Neuronal stem cell (in vitro differentiated cells): ENCODE measurements at regions not wholly inside any gene's neighbourhood (a gene's known extent, or its start where the extent isn't known, plus 50 kb on each side); places are given as distances from the start of the nearest gene placed in this dataset.

ENCODE experiments used
- DNase-seq: peaks from one replicate; pipeline ENCODE4 v3.0.0-alpha.2; 2013; ENCODE audit warnings: low spot score
- H2AFZ ChIP-seq: one replicate; pipeline ENCODE4 v1.6.1; 2013; ENCODE audit warnings: mild to moderate bottlenecking, low read length, inconsistent platforms
- H2AK5ac ChIP-seq: 2 replicates; pipeline ENCODE4 v1.6.1; 2013; ENCODE audit warnings: low read depth, mild to moderate bottlenecking, inconsistent platforms, low read length, moderate library complexity, mixed read lengths
- H2BK120ac ChIP-seq: 2 replicates; pipeline ENCODE4 v1.6.1; 2013; ENCODE audit warnings: low read depth, mild to moderate bottlenecking, inconsistent platforms, low read length, moderate library complexity, mixed read lengths
- H2BK12ac ChIP-seq: one replicate; pipeline ENCODE4 v1.6.1; 2013; ENCODE audit warnings: low read length, inconsistent platforms
- H2BK15ac ChIP-seq: 2 replicates; pipeline ENCODE4 v1.6.1; 2013; ENCODE audit warnings: mild to moderate bottlenecking, low read length, inconsistent platforms, mixed read lengths
- H2BK5ac ChIP-seq: one replicate; pipeline ENCODE4 v1.6.1; 2013; ENCODE audit warnings: inconsistent platforms, mild to moderate bottlenecking, low read length, moderate library complexity
- H3K14ac ChIP-seq: one replicate; pipeline ENCODE4 v1.6.1; 2013; ENCODE audit warnings: low read length, inconsistent platforms
- H3K18ac ChIP-seq: 2 replicates; pipeline ENCODE4 v1.6.1; 2013; ENCODE audit warnings: low read length, inconsistent platforms
- H3K23ac ChIP-seq: 2 replicates; pipeline ENCODE4 v1.6.1; 2013; ENCODE audit warnings: low read depth, mild to moderate bottlenecking, mixed read lengths, low read length, inconsistent platforms; ENCODE audit not compliant: poor library complexity
- H3K27ac ChIP-seq: replicated peaks from 3 replicates; pipeline ENCODE4 v1.5.1; 2013; ENCODE audit warnings: low read length, inconsistent platforms
- H3K27me3 ChIP-seq, 3 experiments: 2 replicates each; pipeline ENCODE4 v1.6.1; 2013; ENCODE audit warnings: low read length in 3 of 3, mild to moderate bottlenecking in 2 of 3, inconsistent platforms in 1 of 3, low read depth in 1 of 3, mixed read lengths in 1 of 3, moderate library complexity in 1 of 3; ENCODE audit not compliant: control insufficient read depth in 3 of 3, insufficient read depth in 3 of 3
- H3K36me3 ChIP-seq, 2 donors: replicated peaks in 1 of 2; 2 replicates each; pipeline ENCODE4 v1.6.1; 2013; ENCODE audit warnings: low read length in 2 of 2; ENCODE audit not compliant: control insufficient read depth in 2 of 2, insufficient read depth in 2 of 2
- H3K4ac ChIP-seq: 2 replicates; pipeline ENCODE4 v1.6.1; 2013; ENCODE audit warnings: inconsistent platforms, mild to moderate bottlenecking, low read length, moderate library complexity
- H3K4me1 ChIP-seq, 2 donors: 1 replicate in 1 of 2; 2 replicates in 1 of 2; pipeline ENCODE4 v1.6.1; 2013; ENCODE audit warnings: low read length in 2 of 2, low read depth in 1 of 2; ENCODE audit not compliant: control insufficient read depth in 2 of 2, insufficient read depth in 1 of 2
- H3K4me2 ChIP-seq: one replicate; pipeline ENCODE4 v1.6.1; 2013; ENCODE audit warnings: mild to moderate bottlenecking, low read length, inconsistent platforms; ENCODE audit not compliant: insufficient read depth, poor library complexity, severe bottlenecking
- H3K4me3 ChIP-seq, 2 donors: 2 replicates each; pipeline ENCODE4 v1.5.1; 2013; ENCODE audit warnings: low read length in 2 of 2, mild to moderate bottlenecking in 2 of 2, inconsistent platforms in 1 of 2, moderate library complexity in 1 of 2
- H3K79me1 ChIP-seq: one replicate; pipeline ENCODE4 v1.6.1; 2013; ENCODE audit warnings: low read depth, mild to moderate bottlenecking, inconsistent platforms, low read length, moderate library complexity
- H3K9ac ChIP-seq: one replicate; pipeline ENCODE4 v1.6.1; 2013; ENCODE audit warnings: mild to moderate bottlenecking, low read depth, low read length, inconsistent platforms; ENCODE audit not compliant: poor library complexity
- H3K9me3 ChIP-seq, 2 donors: replicated peaks in 1 of 2; 2 replicates each; pipeline versions ENCODE3 to v1.6.1; 2013; ENCODE audit warnings: low read length in 2 of 2, mild to moderate bottlenecking in 2 of 2, inconsistent platforms in 1 of 2, low read depth in 1 of 2, mixed read lengths in 1 of 2, moderate library complexity in 1 of 2; ENCODE audit not compliant: control insufficient read depth in 2 of 2, insufficient read depth in 1 of 2
- H4K8ac ChIP-seq: one replicate; pipeline ENCODE4 v1.6.1; 2013; ENCODE audit warnings: low read depth, mild to moderate bottlenecking, inconsistent platforms, low read length, moderate library complexity
- H4K91ac ChIP-seq: one replicate; pipeline ENCODE4 v1.6.1; 2013; ENCODE audit warnings: low read length, low read depth, mild to moderate bottlenecking, inconsistent platforms; ENCODE audit not compliant: poor library complexity
- WGBS, 2 donors: extraction: QIAGEN DNeasy Blood & Tissue Kit; methylation state at CpG; one replicate each; pipeline ENCODE4 v1.1.7; 2013; ENCODE audit warnings: missing lambda C conversion rate in 2 of 2, mixed read lengths in 1 of 2; ENCODE audit not compliant: insufficient read length in 2 of 2, insufficient replicate concordance in 1 of 2; ENCODE audit errors: extremely low coverage in 2 of 2; 5-methylcytosine and 5-hydroxymethylcytosine counted together

DNA sequence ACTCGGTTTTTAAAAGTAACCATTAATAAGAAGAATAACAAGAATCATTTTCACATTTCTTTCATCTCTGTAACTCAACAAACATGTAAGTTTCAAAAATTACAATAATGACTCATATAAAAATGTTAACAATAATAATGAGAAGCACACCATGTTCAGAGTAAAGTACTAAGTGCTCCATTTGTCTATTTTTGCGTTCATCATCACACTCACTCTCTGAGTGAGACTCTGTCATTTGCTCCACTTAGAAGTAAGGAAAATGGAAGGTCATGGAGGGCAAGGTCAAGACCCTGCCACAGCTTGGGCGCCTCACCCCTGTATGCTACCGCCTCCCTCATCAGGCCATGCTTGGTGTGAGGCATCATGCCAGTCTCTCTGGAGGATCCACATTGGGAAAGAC is 129.9 kb downstream of the TMEM30B start:
- peaks cover 1 to 3% of the 10 kb centered on the region in 2 donors for H3K9me3 ChIP-seq
- H3K9ac ChIP-seq: no peak overlapping the region
- no peak overlapping the region for H3K23ac ChIP-seq
- no peak for DNase-seq
- H3K36me3 ChIP-seq: no peaks in the 10 kb centered on the region
- H2BK15ac ChIP-seq: no peak overlapping the region
- no peak overlapping the region for H3K4ac ChIP-seq
- no peak overlapping the region for H3K4me2 ChIP-seq
- H3K4me1 ChIP-seq: peaks cover 11 to 22% of the 10 kb centered on the region in 2 donors
- no peak overlapping the region for H3K14ac ChIP-seq
- no peak overlapping the region for H3K18ac ChIP-seq
- H2BK120ac ChIP-seq: no peak overlapping the region
- H2AK5ac ChIP-seq: no peak overlapping the region
- H2BK12ac ChIP-seq: no peak overlapping the region
- H3K79me1 ChIP-seq: no peaks in the 10 kb centered on the region
- WGBS, 2 donors: no CpG with 5 or more reads among the region's 4 CpGs
- no peak overlapping the region for H3K4me3 ChIP-seq
- H4K8ac ChIP-seq: no peak overlapping the region
- no peak overlapping the region for H3K27ac ChIP-seq
- H4K91ac ChIP-seq: no peak overlapping the region
- H2AFZ ChIP-seq: no peak overlapping the region
- peaks cover 0 to 2% (median 0%) of the 10 kb centered on the region in 3 experiments for H3K27me3 ChIP-seq
- no peak overlapping the region for H2BK5ac ChIP-seq

DNA sequence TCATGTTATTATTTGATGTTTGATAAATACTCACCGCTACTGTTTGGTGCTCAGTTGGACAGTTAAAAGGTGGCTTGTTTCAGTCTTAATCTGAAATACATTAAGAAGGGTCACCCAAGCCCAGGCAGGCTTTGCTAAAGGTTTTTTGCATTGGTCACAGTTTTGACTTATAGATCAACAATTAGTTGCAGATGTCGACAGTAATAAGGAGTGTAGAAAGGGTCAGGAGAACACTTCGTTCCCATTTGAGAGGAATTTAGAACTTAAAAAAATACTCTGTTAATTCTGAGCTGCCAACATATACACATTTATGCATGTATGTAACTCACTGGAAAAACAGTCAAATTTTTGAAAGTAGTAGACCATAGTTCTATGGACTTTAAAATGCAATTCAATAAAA is 130.3 kb downstream of the TMEM30B start:
- no peak overlapping the region for H2AK5ac ChIP-seq
- H3K36me3 ChIP-seq: no peaks in the 10 kb centered on the region
- no peak overlapping the region for H2BK12ac ChIP-seq
- WGBS, 2 donors: no CpG with 5 or more reads among the region's 3 CpGs
- no peak overlapping the region for H3K4me3 ChIP-seq
- no peak overlapping the region for H2BK5ac ChIP-seq
- no peak overlapping the region for H3K14ac ChIP-seq
- no peak overlapping the region for H2AFZ ChIP-seq
- no peak overlapping the region for H4K91ac ChIP-seq
- peaks cover 0 to 2% (median 0%) of the 10 kb centered on the region in 3 experiments for H3K27me3 ChIP-seq
- H3K4ac ChIP-seq: no peak overlapping the region
- no peak overlapping the region for H3K4me2 ChIP-seq
- no peak overlapping the region for H3K9ac ChIP-seq
- no peak overlapping the region for H3K18ac ChIP-seq
- peaks cover 11 to 22% of the 10 kb centered on the region in 2 donors for H3K4me1 ChIP-seq
- no peak overlapping the region for H3K23ac ChIP-seq
- H2BK15ac ChIP-seq: no peak overlapping the region
- H3K79me1 ChIP-seq: no peaks in the 10 kb centered on the region
- no peak overlapping the region for H4K8ac ChIP-seq
- peaks cover 1 to 3% of the 10 kb centered on the region in 2 donors for H3K9me3 ChIP-seq
- H2BK120ac ChIP-seq: no peak overlapping the region
- no peak overlapping the region for H3K27ac ChIP-seq
- no peak for DNase-seq

DNA sequence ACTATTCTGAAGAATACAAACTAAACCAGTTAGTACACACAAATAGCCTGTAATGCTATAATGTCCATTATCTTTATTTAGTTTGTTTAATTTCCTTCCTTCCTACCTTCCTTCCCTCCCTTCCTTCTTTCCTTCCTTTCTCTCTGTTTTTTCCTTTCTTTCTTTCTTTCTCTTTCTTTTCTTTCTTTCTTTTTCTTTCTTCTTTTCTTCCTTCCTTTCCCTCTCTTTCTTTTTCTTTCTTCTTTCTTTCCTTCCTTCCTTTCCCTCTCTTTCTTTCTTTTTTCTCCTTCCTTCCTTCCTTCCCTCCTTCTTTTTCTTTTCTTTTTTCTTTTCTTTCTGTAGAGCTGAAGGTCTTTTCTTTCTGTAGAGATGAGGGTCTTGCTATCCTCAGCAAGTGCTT is 131.2 kb downstream of the TMEM30B start:
- no peak overlapping the region for H3K9ac ChIP-seq
- H3K36me3 ChIP-seq: no peaks in the 10 kb centered on the region
- peaks cover 3 to 4% of the 10 kb centered on the region in 2 donors for H3K9me3 ChIP-seq
- no peaks in the 10 kb centered on the region for H3K79me1 ChIP-seq
- H3K14ac ChIP-seq: no peak overlapping the region
- no peak overlapping the region for H3K23ac ChIP-seq
- no peak overlapping the region for H3K27ac ChIP-seq
- H3K27me3 ChIP-seq: peaks cover 0 to 2% (median 0%) of the 10 kb centered on the region in 3 experiments
- H2BK5ac ChIP-seq: no peak overlapping the region
- no peak overlapping the region for H2AK5ac ChIP-seq
- H3K4me3 ChIP-seq: no peak overlapping the region
- no peak for DNase-seq
- H3K4ac ChIP-seq: no peak overlapping the region
- H3K4me1 ChIP-seq: peaks cover 11 to 22% of the 10 kb centered on the region in 2 donors
- no peak overlapping the region for H4K91ac ChIP-seq
- no peak overlapping the region for H3K4me2 ChIP-seq
- H2AFZ ChIP-seq: no peak overlapping the region
- H2BK12ac ChIP-seq: no peak overlapping the region
- no peak overlapping the region for H4K8ac ChIP-seq
- H2BK120ac ChIP-seq: no peak overlapping the region
- H3K18ac ChIP-seq: no peak overlapping the region
- no peak overlapping the region for H2BK15ac ChIP-seq

DNA sequence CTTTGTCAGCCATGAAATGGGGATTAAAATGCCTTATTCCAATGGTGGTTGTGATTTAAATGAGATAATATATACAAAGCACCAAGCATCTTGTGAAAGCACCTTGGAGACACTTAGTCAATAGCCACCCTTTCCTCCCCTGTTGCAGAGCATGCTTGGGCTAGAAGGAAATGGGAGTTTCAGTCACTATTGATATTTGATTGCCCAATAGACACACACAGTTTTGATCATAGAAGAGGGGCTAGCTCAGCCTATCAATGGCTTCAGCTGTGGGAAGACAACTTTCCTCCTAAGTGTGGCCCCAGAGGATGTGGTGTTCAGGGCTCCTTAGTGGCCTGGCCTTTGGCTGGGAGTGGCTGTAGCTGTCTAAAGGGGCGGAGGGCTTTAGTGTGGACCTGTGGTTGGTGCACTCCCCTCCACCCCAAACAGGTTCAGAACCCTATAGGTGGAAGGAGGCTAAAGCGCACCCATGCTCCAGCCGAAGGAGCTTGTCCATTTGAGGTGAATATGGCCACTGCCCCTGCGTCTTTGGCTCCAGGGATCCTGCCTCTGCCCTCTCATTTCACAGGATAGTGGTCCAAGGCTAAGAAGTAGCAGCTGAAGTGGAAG is 132.3 kb downstream of the TMEM30B start:
- no CpG with 5 or more reads among the region's 4 CpGs for WGBS, 2 donors
- H3K27ac ChIP-seq: no peak overlapping the region

More for the DNA sequence above, 132.3 kb downstream of the TMEM30B start:
- H3K27me3 ChIP-seq: peaks cover 0 to 2% (median 0%) of the 10 kb centered on the region in 3 experiments
- H3K4me1 ChIP-seq: peaks cover 9 to 14% of the 10 kb centered on the region in 2 donors
- no peak overlapping the region for H3K14ac ChIP-seq
- no peak overlapping the region for H2BK12ac ChIP-seq
- no peak overlapping the region for H3K4ac ChIP-seq
- H3K4me3 ChIP-seq: no peak overlapping the region
- no peak overlapping the region for H2BK15ac ChIP-seq
- no peak overlapping the region for H3K9ac ChIP-seq
- no peak overlapping the region for H3K18ac ChIP-seq
- no peak for DNase-seq
- H3K23ac ChIP-seq: no peak overlapping the region
- H3K4me2 ChIP-seq: no peak overlapping the region
- peaks cover 8 to 9% of the 10 kb centered on the region in 2 donors for H3K9me3 ChIP-seq
- H2AK5ac ChIP-seq: no peak overlapping the region
- no peak overlapping the region for H2AFZ ChIP-seq
- no peak overlapping the region for H2BK5ac ChIP-seq
- H2BK120ac ChIP-seq: no peak overlapping the region
- no peak overlapping the region for H4K8ac ChIP-seq
- H4K91ac ChIP-seq: no peak overlapping the region
- no peaks in the 10 kb centered on the region for H3K36me3 ChIP-seq
- H3K79me1 ChIP-seq: no peaks in the 10 kb centered on the region
